Kidney tubule cell (primary cell): ENCODE measurements at regions not wholly inside any gene's neighbourhood (a gene's known extent, or its start where the extent isn't known, plus 50 kb on each side); places are given as distances from the start of the nearest gene placed in this dataset.

ENCODE experiments used
- DNase-seq: peaks from one replicate; pipeline ENCODE4 v3.0.0-alpha.2; 2018; ENCODE audit warnings: low spot score

- no peak for DNase-seq
These were observed 95.2 kb upstream of the CTNNB1 start for GRCh38 chr3:41104147-41104546.

- DNase-seq: no peak
These were observed 92.6 kb upstream of the CTNNB1 start for GRCh38 chr3:41106691-41107090.

GRCh38 chr3:41111011-41111410, 88.3 kb upstream of the CTNNB1 start:
- no peak for DNase-seq

- DNase-seq: no peak
These were observed 86.8 kb upstream of the CTNNB1 start for GRCh38 chr3:41112466-41112865.

GRCh38 chr3:41115069-41115468, 84.2 kb upstream of the CTNNB1 start:
- DNase-seq: no peak

GRCh38 chr3:41116851-41117250, 82.5 kb upstream of the CTNNB1 start:
- no peak for DNase-seq

- DNase-seq: peak; percentile 96
These were observed 81.9 kb upstream of the CTNNB1 start for GRCh38 chr3:41117398-41117870.

GRCh38 chr3:41118461-41119390, 80.6 kb upstream of the CTNNB1 start:
- DNase-seq: no peak

- no peak for DNase-seq
These were observed 78.8 kb upstream of the CTNNB1 start for GRCh38 chr3:41120460-41120859.

- DNase-seq: peak; percentile 67
These were observed 74.0 kb upstream of the CTNNB1 start for GRCh38 chr3:41125258-41125657.

- DNase-seq: no peak
These were observed 72.8 kb upstream of the CTNNB1 start for GRCh38 chr3:41126472-41126871.

GRCh38 chr3:41126961-41127360, 72.3 kb upstream of the CTNNB1 start:
- DNase-seq: no peak

- no peak for DNase-seq
These were observed 71.9 kb upstream of the CTNNB1 start for GRCh38 chr3:41127414-41127813.

GRCh38 chr3:41129731-41130130, 69.6 kb upstream of the CTNNB1 start:
- DNase-seq: no peak

GRCh38 chr3:41131224-41131623, 68.1 kb upstream of the CTNNB1 start:
- DNase-seq: peak; percentile 49

- peak; percentile 83 for DNase-seq
These were observed 61.6 kb upstream of the CTNNB1 start for GRCh38 chr3:41137686-41138111.

GRCh38 chr3:41138146-41138545, 61.2 kb upstream of the CTNNB1 start:
- no peak for DNase-seq

GRCh38 chr3:41138601-41139000, 60.7 kb upstream of the CTNNB1 start:
- no peak for DNase-seq

- DNase-seq: no peak
These were observed 59.1 kb upstream of the CTNNB1 start for GRCh38 chr3:41140242-41140641.

- DNase-seq: no peak
These were observed 57.7 kb upstream of the CTNNB1 start for GRCh38 chr3:41141433-41142167.

GRCh38 chr3:41143421-41144031, 55.8 kb upstream of the CTNNB1 start:
- DNase-seq: peak; percentile 28

- DNase-seq: no peak
These were observed 54.7 kb upstream of the CTNNB1 start for GRCh38 chr3:41144631-41145030.

GRCh38 chr3:41148478-41148877, 50.8 kb upstream of the CTNNB1 start:
- peak; percentile 92 for DNase-seq
